ENCODE measurements at regions not wholly inside any gene's neighbourhood (a gene's known extent, or its start where the extent isn't known, plus 50 kb on each side); places are given as distances from the start of the nearest gene placed in this dataset.
A peak's percentile ranks its signal among the peaks of the same experiment; 100 is the strongest.

DNA sequence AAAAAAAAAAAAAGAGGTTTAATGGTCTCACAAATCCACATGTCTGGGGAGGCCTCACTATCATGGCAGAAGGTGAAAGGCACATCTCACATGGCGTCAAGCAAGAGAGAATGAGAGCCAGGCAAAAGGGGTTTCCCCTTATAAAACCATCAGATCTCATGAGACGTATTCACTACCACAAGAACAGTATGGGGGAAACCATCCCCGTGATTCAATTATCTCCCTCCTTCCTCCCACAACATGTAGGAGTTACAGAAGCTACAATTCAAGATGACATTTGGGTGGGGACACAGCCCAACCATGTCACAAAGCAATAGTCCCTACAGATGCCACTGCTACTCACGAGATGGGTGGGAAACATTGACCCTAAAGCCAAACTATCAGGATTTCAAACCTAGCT is 392.7 kb upstream of the ID2 start:
- Histone ChIP-seq H3K4me3 (no peak overlapping the region), H3K27me3 (no peaks in the 10 kb centered on the region), H3K4me1 (no peaks in the 10 kb centered on the region), H3K9me3 (no peaks in the 10 kb centered on the region), H3K27ac (no peak overlapping the region), H3K36me3 (no peaks in the 10 kb centered on the region)
- FAIRE-seq (no peak), DNase-seq (no peak), ATAC-seq (no peak)
- intact Hi-C loops (cut with DNase I): no loop called here
- TF ChIP-seq, protein P1, sequence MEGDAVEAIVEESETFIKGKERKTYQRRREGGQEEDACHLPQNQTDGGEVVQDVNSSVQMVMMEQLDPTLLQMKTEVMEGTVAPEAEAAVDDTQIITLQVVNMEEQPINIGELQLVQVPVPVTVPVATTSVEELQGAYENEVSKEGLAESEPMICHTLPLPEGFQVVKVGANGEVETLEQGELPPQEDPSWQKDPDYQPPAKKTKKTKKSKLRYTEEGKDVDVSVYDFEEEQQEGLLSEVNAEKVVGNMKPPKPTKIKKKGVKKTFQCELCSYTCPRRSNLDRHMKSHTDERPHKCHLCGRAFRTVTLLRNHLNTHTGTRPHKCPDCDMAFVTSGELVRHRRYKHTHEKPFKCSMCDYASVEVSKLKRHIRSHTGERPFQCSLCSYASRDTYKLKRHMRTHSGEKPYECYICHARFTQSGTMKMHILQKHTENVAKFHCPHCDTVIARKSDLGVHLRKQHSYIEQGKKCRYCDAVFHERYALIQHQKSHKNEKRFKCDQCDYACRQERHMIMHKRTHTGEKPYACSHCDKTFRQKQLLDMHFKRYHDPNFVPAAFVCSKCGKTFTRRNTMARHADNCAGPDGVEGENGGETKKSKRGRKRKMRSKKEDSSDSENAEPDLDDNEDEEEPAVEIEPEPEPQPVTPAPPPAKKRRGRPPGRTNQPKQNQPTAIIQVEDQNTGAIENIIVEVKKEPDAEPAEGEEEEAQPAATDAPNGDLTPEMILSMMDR (IDR thresholded peaks at IDR 0.05): no peak
- 78 to 92% methylated on average over 4 of the region's 4 CpGs for WGBS, 2 donors

DNA sequence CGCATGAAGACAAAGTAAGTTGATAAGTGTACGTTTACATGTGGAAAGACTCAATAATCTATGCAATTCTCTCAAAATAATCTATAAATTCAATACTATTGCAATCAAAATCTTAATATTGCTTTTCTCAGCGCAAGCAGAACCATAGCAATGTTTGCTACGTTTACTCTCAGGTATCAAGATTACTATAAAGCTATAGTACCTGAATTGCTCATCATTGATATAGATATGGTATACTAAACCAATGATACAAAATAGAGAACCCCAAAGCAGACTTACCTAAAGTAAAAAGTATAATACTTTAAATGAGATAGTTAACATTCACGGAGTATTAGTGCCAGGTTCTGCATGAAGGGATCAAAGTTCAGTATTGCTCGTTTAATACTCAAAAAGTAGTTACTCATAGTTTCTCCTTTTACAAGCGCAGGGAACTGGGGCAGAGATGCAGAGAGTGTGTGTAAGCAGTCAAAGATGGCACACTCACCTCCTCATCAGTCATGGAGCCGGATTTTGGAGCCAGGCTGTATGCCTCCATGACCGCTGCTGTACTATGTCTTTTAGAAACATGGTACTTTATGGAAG is 391.0 kb upstream of the ID2 start:
- DNase-seq: no peak
- Histone ChIP-seq H3K27ac (no peak overlapping the region), H3K9me3 (no peaks in the 10 kb centered on the region), H3K36me3 (no peaks in the 10 kb centered on the region), H3K27me3 (no peaks in the 10 kb centered on the region), H3K4me3 (no peak overlapping the region), H3K4me1 (no peaks in the 10 kb centered on the region)
- no peak for FAIRE-seq
- intact Hi-C loops (cut with DNase I): no loop called here
- no peak for ATAC-seq
- TF ChIP-seq, protein P1 (IDR thresholded peaks at IDR 0.05): no peak
- WGBS, 2 donors: 71 to 76% methylated on average over 9 of the region's 9 CpGs

DNA sequence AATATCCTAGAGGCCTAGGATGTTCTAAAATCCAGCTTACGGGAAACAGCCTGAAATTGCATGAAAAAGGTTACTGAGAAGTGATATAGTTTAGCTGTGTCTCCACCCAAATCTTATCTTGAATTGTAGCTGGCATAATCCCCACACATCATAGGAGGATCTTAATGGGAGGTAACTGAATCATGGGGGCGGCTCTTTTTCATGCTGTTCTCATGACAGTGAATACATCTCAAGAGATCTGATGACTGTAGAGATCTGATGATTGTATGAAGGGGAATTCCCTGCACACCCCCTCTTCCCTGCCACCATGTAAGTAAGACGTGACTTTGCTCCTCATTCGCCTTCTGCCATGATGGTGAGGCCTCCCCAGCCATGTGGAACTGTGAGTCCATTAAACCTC is 385.6 kb upstream of the ID2 start:
- H3K4me3 ChIP-seq: no peak overlapping the region
- DNase-seq (no peak), FAIRE-seq (no peak), ATAC-seq (no peak)
- no peaks in the 10 kb centered on the region for H3K27me3 ChIP-seq
- intact Hi-C loops (cut with DNase I): no loop called here
- H3K27ac ChIP-seq: no peak overlapping the region
- WGBS, 2 donors: 93 to 94% methylated on average over 4 of the region's 4 CpGs
- TF ChIP-seq, protein P1 (IDR thresholded peaks at IDR 0.05): no peak
- H3K4me1 ChIP-seq: no peaks in the 10 kb centered on the region
- no peaks in the 10 kb centered on the region for H3K36me3 ChIP-seq
- H3K9me3 ChIP-seq: no peaks in the 10 kb centered on the region

- no peak for FAIRE-seq
- H3K36me3 ChIP-seq: no peaks in the 10 kb centered on the region
- ATAC-seq: no peak
- H3K9me3 ChIP-seq: no peaks in the 10 kb centered on the region
- TF ChIP-seq, protein P1 (IDR thresholded peaks at IDR 0.05): no peak
- no peak overlapping the region for H3K4me3 ChIP-seq
- no peaks in the 10 kb centered on the region for H3K27me3 ChIP-seq
- intact Hi-C loops (cut with DNase I): no loop called here
- H3K27ac ChIP-seq: no peak overlapping the region
- WGBS, 2 donors: 88 to 94% methylated on average over 8 of the region's 8 CpGs
- no peaks in the 10 kb centered on the region for H3K4me1 ChIP-seq
- DNase-seq: no peak
These were observed 384.3 kb upstream of the ID2 start for GRCh38 chr2:8297376-8298231.

DNA sequence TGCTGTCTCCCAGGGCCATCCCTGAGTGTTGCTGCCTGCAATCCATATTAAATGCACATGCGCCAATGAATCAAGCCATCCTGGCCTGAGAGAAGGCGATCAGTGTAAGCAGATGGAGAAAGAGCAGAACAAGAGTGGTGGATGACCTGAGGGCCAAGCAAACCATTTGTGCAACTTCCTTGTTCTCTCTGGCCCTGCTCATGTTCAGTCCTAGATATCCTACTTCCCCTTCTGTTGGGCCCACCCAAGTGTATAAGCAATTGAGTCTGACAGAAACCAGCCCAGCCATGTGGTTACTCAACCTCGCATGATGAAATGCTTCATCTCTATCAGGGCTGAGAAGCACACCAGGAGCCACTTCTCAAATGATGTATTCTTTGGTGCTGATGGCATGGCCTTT is 383.1 kb upstream of the ID2 start:
- intact Hi-C loops (cut with DNase I): no loop called here
- WGBS, 2 donors: 87 to 93% methylated on average over 3 of the region's 3 CpGs
- Histone ChIP-seq H3K27ac (no peak overlapping the region), H3K36me3 (no peaks in the 10 kb centered on the region), H3K4me3 (no peak overlapping the region), H3K27me3 (no peaks in the 10 kb centered on the region), H3K4me1 (no peaks in the 10 kb centered on the region), H3K9me3 (no peaks in the 10 kb centered on the region)
- peak in 1 of 6 donors; percentile 43 for DNase-seq
- FAIRE-seq: no peak
- TF ChIP-seq, protein P1 (IDR thresholded peaks at IDR 0.05): no peak
- peak in 3 of 4 donors; percentile 48 to 69 (median 65) for ATAC-seq
